GM23338 (cell line): ENCODE measurements at regions not wholly inside any gene's neighbourhood (a gene's known extent, or its start where the extent isn't known, plus 50 kb on each side); places are given as distances from the start of the nearest gene placed in this dataset.

Source experiments
- CREB1 ChIP-seq: fragments of 250-450 bp; sonication (Bioruptor Pico); IDR thresholded peaks from 2 replicates; pipeline ENCODE4 v1.5.0; 2020; ENCODE audit warnings: low read depth, mild to moderate bottlenecking, moderate library complexity
- CTCF ChIP-seq, 2 experiments: fragments of 200-600 bp in 1 of 2; sonication (generic) in 1 of 2; conservative IDR thresholded peaks; 2 replicates each; pipeline versions ENCODE4 v1.5.1 to v1.6.1; 2016 to 2017; ENCODE audit warnings: antibody characterized with exemption in 2 of 2, low read depth in 2 of 2, mild to moderate bottlenecking in 2 of 2, moderate library complexity in 1 of 2
- EZH2 ChIP-seq: fragments of 200-600 bp; sonication (generic); IDR thresholded peaks from one replicate; pipeline ENCODE4 v1.8.0; 2017; ENCODE audit warnings: antibody characterized with exemption, mild to moderate bottlenecking, low read depth; ENCODE audit not compliant: unreplicated experiment
- EZH2phosphoT487 ChIP-seq: fragments of 200-600 bp; sonication (generic); IDR thresholded peaks from one replicate; pipeline ENCODE4 v1.8.1; 2018; ENCODE audit warnings: antibody characterized with exemption; ENCODE audit not compliant: unreplicated experiment
- NANOG ChIP-seq: IDR thresholded peaks from 2 replicates; pipeline ENCODE4 v1.6.1; 2016; ENCODE audit warnings: antibody characterized with exemption, borderline replicate concordance
- POLR2AphosphoS5 ChIP-seq: IDR thresholded peaks from 2 replicates; pipeline ENCODE4 v1.6.1; 2016; ENCODE audit warnings: antibody characterized with exemption, low read depth
- REST ChIP-seq: IDR thresholded peaks from one replicate; pipeline ENCODE4 v1.6.1; 2018; ENCODE audit warnings: antibody characterized with exemption; ENCODE audit not compliant: unreplicated experiment
- STAT1 ChIP-seq: IDR thresholded peaks from one replicate; pipeline ENCODE4 v1.6.1; 2016; ENCODE audit warnings: antibody characterized with exemption; ENCODE audit not compliant: unreplicated experiment
- ZNF462 ChIP-seq: fragments of 250-450 bp; sonication (Bioruptor Pico); IDR thresholded peaks from 2 replicates; pipeline ENCODE4 v1.5.0; 2020; ENCODE audit warnings: mild to moderate bottlenecking, moderate library complexity

GRCh38 chrX:124986284-124986683, 333.4 kb upstream of the TEX13C start:
- TF ChIP-seq CTCF (conservative IDR thresholded peaks at IDR 0.05; ENCODE audit: low read depth in 2 of 2) (no peak), POLR2AphosphoS5 (no peak), NANOG (no peak), EZH2 (no peak), EZH2phosphoT487 (no peak), ZNF462 (CRISPR knock-in tag) (no peak), REST (no peak), STAT1 (no peak), CREB1 (CRISPR knock-in tag) (no peak)
